ENCODE measurements at regions not wholly inside any gene's neighbourhood (a gene's known extent, or its start where the extent isn't known, plus 50 kb on each side); places are given as distances from the start of the nearest gene placed in this dataset.

DNA sequence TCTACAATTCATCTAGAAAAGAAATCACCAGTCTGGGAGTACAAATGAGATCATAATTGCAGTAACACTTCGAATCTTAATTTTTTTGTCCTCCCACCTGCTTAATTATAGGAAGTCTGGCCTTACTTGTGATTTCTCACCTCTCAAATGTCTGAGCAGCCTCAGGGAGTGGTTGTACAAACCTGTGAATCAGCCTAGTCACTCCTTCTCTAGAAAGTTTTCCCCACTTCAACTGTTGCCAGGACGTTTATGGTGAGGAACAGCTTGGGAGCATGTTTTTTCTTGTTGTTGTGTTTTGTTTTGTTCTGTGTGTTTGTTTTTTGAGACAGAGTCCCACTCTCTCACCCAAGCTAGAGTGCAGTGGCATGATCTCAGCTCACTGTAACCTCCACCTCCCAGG lies 50.3 kb upstream of the CLDN10 start:
- no peak overlapping the region for H3K4me3 ChIP-seq (ENCODE audit: low read depth, low read length)
- TF ChIP-seq, protein P1, sequence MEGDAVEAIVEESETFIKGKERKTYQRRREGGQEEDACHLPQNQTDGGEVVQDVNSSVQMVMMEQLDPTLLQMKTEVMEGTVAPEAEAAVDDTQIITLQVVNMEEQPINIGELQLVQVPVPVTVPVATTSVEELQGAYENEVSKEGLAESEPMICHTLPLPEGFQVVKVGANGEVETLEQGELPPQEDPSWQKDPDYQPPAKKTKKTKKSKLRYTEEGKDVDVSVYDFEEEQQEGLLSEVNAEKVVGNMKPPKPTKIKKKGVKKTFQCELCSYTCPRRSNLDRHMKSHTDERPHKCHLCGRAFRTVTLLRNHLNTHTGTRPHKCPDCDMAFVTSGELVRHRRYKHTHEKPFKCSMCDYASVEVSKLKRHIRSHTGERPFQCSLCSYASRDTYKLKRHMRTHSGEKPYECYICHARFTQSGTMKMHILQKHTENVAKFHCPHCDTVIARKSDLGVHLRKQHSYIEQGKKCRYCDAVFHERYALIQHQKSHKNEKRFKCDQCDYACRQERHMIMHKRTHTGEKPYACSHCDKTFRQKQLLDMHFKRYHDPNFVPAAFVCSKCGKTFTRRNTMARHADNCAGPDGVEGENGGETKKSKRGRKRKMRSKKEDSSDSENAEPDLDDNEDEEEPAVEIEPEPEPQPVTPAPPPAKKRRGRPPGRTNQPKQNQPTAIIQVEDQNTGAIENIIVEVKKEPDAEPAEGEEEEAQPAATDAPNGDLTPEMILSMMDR (IDR thresholded peaks at IDR 0.05; ENCODE audit: low read depth, low read length) = no peak
